ENCODE measurements at regions not wholly inside any gene's neighbourhood (a gene's known extent, or its start where the extent isn't known, plus 50 kb on each side); places are given as distances from the start of the nearest gene placed in this dataset.

DNA sequence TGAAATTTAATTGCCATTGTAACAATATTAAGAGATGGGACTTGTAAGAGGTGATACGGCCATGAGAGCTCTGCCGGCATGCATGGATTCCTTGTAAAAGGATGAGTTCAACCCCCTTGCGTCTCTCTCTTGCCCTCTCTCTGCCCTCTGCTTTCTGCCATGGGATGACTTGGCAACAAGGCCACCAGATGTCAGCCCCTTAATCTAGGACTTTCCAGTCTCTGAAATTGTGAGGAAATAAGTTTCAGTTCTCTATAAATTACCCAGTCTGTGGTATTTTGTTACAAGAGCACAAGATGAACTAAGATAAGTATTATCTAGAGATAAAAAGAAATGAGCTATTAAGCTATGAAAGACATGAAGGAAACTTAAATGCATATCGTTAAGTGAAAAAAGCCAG is 145.7 kb upstream of the AHR start:
- Mint-ChIP-seq H3K36me3 (no peaks in the 10 kb centered on the region), H3K4me3 (no peak overlapping the region), H3K9me3 (peaks cover 11% of the 10 kb centered on the region), H3K27ac (no peak overlapping the region), H3K27me3 (ENCODE audit: low read depth) (no peaks in the 10 kb centered on the region), H3K4me1 (peaks cover 3% of the 10 kb centered on the region)
- no peak for DNase-seq (ENCODE audit: low spot score in 2 of 2, unreplicated experiment in 2 of 2)
- TF ChIP-seq, protein P1, sequence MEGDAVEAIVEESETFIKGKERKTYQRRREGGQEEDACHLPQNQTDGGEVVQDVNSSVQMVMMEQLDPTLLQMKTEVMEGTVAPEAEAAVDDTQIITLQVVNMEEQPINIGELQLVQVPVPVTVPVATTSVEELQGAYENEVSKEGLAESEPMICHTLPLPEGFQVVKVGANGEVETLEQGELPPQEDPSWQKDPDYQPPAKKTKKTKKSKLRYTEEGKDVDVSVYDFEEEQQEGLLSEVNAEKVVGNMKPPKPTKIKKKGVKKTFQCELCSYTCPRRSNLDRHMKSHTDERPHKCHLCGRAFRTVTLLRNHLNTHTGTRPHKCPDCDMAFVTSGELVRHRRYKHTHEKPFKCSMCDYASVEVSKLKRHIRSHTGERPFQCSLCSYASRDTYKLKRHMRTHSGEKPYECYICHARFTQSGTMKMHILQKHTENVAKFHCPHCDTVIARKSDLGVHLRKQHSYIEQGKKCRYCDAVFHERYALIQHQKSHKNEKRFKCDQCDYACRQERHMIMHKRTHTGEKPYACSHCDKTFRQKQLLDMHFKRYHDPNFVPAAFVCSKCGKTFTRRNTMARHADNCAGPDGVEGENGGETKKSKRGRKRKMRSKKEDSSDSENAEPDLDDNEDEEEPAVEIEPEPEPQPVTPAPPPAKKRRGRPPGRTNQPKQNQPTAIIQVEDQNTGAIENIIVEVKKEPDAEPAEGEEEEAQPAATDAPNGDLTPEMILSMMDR (IDR thresholded peaks at IDR 0.05; ENCODE audit: unreplicated experiment), result no peak

DNA sequence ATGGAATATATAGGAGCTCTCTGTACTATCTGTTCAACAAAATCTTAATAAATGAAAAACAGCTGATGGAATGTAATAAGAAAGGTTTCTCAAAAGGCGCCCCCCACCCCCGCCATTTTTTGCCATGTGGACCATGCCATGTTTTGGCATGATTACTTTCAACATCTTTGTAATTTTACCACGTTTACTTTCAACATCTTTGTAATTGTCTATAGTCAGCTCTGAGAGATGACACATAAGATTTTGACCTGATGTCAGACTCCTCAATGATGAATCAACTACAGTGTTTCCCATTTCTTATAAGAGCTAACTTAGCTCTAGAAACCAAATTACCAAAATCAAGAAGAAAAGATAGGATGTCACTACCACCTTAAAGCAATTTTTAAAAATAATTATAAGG is 144.9 kb upstream of the AHR start:
- Mint-ChIP-seq H3K9me3 (peaks cover 11% of the 10 kb centered on the region), H3K4me1 (peaks cover 3% of the 10 kb centered on the region), H3K4me3 (no peak overlapping the region), H3K27me3 (ENCODE audit: low read depth) (no peaks in the 10 kb centered on the region), H3K27ac (no peak overlapping the region), H3K36me3 (no peaks in the 10 kb centered on the region)
- TF ChIP-seq, protein P1 (IDR thresholded peaks at IDR 0.05; ENCODE audit: unreplicated experiment), result no peak
- no peak for DNase-seq (ENCODE audit: low spot score in 2 of 2, unreplicated experiment in 2 of 2)

DNA sequence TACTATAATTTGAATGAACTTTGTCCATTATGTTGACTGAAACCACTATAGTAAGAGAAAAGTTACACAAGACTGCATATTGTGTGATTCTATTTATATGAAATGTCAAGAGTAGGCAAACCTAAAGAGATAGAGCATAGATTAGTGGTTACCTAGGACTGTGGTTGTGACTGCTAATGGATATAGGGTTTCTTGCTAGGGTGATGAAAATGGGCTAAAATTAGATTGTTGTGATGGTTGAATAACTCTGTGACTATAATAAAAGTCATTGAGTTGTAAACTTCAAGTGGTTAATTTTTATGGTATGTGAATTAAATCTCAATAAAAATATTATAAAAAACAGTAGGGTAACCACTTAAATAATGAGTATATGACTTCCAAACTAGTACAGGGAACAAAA is 142.9 kb upstream of the AHR start:
- no peak overlapping the region for H3K27ac Mint-ChIP-seq
- no peak overlapping the region for H3K4me3 Mint-ChIP-seq
- no peaks in the 10 kb centered on the region for H3K36me3 Mint-ChIP-seq
- no peaks in the 10 kb centered on the region for H3K27me3 Mint-ChIP-seq (ENCODE audit: low read depth)
- peaks cover 3% of the 10 kb centered on the region for H3K4me1 Mint-ChIP-seq
- TF ChIP-seq, protein P1 (IDR thresholded peaks at IDR 0.05; ENCODE audit: unreplicated experiment), result no peak
- DNase-seq (ENCODE audit: low spot score in 2 of 2, unreplicated experiment in 2 of 2), result no peak
- H3K9me3 Mint-ChIP-seq, result peaks cover 11% of the 10 kb centered on the region

DNA sequence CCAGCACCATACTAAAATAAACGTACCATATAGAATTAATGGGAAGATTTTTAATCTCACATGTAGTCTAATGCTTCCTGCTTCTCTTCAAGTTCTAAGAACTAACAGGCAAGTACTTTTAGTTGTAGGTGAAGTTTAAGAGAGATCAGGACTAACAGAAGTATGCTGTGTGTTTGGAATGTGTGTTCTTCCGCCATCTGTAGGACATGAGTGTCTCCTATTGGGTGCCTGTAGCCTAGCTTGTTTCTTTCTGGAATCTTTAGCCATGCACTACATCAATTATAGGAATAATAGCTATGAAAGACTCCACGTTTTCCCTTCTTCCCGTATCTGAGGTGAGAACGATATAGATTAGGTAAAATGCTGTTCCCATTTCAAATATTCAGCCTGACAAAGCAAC is 140.2 kb upstream of the AHR start:
- peaks cover 3% of the 10 kb centered on the region for H3K4me1 Mint-ChIP-seq
- H3K9me3 Mint-ChIP-seq, result peaks cover 17% of the 10 kb centered on the region
- no peak overlapping the region for H3K27ac Mint-ChIP-seq
- DNase-seq (ENCODE audit: low spot score in 2 of 2, unreplicated experiment in 2 of 2), result no peak
- TF ChIP-seq, protein P1 (IDR thresholded peaks at IDR 0.05; ENCODE audit: unreplicated experiment), result no peak
- peaks cover 4% of the 10 kb centered on the region for H3K36me3 Mint-ChIP-seq
- no peak overlapping the region for H3K4me3 Mint-ChIP-seq
- no peaks in the 10 kb centered on the region for H3K27me3 Mint-ChIP-seq (ENCODE audit: low read depth)

DNA sequence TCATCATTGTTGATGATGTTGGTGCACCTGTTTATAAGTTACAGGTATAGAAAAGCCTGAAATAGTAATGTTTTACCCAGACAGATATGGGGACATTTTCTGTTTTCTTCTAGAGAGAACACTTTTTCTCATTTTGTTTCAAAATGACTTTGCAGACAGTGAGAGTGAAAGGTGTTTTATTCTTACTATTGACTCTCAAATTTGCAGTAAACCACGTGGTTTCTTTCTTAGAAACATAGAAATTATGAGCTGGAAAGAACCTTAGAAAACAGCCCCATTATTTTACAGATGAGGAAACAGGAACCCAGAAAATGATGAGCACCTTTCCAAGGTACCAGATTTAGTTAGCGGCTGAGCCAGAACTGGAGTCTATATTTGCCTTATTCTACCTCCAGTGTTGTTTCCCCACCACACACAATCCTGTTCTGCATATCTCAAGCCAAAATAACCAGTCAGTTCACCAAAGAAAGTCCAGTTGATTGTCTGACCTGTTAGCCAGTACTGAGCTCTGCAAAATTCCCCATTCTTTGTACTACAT is 138.9 kb upstream of the AHR start:
- peaks cover 13% of the 10 kb centered on the region for H3K9me3 Mint-ChIP-seq
- H3K36me3 Mint-ChIP-seq, result peaks cover 4% of the 10 kb centered on the region
- H3K27ac Mint-ChIP-seq, result no peak overlapping the region
- peaks cover 3% of the 10 kb centered on the region for H3K4me1 Mint-ChIP-seq
- H3K27me3 Mint-ChIP-seq (ENCODE audit: low read depth), result no peaks in the 10 kb centered on the region
- H3K4me3 Mint-ChIP-seq, result no peak overlapping the region
- no peak for DNase-seq (ENCODE audit: low spot score in 2 of 2, unreplicated experiment in 2 of 2)
- TF ChIP-seq, protein P1 (IDR thresholded peaks at IDR 0.05; ENCODE audit: unreplicated experiment), result no peak
